ENCODE measurements at regions not wholly inside any gene's neighbourhood (a gene's known extent, or its start where the extent isn't known, plus 50 kb on each side); places are given as distances from the start of the nearest gene placed in this dataset.

DNA sequence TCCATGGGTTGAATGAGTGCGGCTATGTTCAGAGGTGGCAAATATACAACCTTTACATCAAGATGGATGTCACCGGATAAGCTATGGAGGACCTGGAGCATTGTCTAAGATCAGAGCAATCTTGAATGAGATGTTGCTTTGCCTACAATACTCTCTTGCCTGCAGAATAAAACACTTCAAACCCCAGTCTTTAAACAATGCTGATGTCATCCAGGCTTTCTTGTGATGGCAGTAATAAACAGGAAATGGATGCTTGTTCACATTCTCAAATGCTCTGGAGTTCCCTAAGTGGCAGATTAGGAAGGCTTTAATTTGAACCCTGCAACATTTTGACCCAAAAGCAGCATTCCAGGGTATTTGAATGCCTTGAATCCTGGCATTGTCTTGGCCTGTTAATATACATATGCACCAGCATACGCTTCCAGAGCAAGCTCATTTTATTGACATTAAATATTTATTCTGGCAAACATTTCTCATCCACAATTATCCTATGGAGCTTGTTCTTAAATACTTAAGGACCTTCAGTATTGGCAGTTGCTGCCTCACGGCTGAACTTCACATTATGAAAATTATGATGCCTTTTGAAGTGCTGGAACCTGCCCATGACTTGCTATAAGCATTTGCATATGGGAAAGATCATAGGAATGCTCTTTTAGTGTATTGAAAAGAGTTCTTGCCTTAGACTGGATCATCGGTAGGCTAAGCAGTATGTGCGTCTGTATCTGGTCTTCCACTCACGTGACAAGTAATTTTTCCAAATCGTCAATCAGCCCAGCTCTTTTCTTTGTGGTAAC lies 422.7 kb downstream of the SIPA1L2 start:
- no peak for DNase-seq (ENCODE audit: low spot score)

- no peak for DNase-seq (ENCODE audit: low spot score)
These were observed 425.7 kb downstream of the SIPA1L2 start for GRCh38 chr1:232204269-232204668.

DNA sequence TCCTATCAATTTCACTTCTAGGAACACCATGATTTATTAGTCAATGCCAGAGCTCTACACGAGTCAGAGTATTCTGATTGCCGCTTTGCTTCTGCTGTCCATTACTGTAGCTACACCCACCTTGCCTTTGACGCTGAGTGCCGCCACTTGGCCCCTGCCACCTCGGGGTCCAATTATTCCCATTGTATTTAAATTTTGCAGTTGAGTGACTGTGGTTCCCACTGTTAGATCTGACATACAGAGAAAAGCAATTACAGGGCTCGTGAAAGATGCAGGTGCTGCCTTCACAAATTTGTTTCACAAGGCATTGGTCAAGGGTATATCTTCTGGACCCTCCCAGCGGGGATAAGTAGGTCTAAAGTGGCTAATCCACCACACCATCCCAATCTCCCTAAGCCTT lies 428.9 kb downstream of the SIPA1L2 start:
- DNase-seq (ENCODE audit: low spot score) = no peak

GRCh38 chr1:232196042-232196441 lies 433.9 kb downstream of the SIPA1L2 start:
- DNase-seq (ENCODE audit: low spot score) = no peak

DNA sequence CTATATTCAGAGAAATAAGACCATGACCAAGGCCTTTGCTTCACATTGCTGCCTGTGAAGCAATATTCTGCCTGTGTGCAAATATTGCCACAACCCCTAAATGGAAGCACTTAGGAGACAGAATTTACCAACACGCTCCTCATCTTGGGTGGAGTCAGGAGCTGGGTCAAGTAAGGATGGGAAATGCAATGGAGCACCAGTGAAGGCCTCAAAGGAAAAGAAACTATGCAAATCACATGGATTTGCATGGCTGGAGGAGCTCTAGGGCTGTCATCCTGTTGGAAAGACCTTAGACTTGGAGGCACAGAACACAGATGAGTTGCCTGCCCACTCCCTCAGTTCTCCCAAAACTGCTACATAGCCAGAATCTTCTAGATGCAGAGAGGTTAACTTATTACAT lies 435.5 kb downstream of the SIPA1L2 start:
- DNase-seq (ENCODE audit: low spot score) = no peak

DNA sequence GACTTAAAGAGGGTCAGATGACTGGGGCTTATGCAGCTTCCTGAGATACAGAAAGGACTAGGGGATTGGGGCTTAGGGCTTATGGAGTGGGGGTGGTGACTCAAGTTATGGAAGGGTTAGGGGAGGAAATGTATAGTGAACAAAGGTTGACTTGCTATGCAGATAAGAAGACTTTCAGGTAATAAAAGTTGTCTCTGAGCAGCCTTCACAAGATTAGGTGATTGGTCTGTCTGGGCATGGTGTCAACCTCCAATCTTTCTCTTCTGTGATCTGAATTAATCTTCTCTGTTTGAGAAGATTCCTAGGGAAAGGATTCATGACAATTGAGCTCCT lies 436.5 kb downstream of the SIPA1L2 start:
- no peak for DNase-seq (ENCODE audit: low spot score)

DNA sequence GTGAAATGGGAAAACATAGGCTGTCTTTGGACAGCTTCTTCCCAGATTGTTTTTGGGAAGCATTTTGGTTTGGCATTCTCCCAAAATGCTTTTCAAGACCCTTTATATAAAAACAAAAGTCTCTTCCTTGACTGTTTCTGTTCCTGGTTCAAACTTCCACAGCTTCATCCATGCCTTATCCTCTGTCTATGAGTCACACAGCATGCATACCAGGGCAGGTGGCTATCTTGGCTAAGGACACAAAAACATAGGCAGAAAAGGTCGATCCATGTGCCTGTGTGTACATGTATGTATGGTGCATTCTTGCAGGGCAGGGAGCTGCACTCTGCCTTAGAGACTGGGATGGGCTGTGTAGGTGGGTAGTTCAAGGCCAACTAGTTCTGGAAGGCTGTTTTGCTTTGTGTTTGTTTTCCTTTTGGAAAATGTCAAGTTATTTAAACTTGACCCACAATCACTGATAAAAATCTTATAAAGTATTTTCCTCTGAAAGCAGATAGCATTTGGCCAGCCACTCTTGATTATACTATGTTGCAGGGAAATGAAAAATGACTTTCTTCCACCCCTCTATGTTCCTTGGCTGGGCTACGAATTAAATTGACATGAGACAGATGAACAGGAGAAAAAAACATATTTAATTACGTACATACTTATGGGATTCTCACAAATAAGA lies 437.0 kb downstream of the SIPA1L2 start:
- DNase-seq (ENCODE audit: low spot score) = no peak

GRCh38 chr1:232191560-232191959 lies 438.4 kb downstream of the SIPA1L2 start:
- DNase-seq (ENCODE audit: low spot score) = no peak

GRCh38 chr1:232188318-232188717 lies 441.6 kb downstream of the SIPA1L2 start:
- no peak for DNase-seq (ENCODE audit: low spot score)

GRCh38 chr1:232186931-232187330 lies 443.0 kb downstream of the SIPA1L2 start:
- no peak for DNase-seq (ENCODE audit: low spot score)

GRCh38 chr1:232184561-232185530 lies 445.1 kb downstream of the SIPA1L2 start:
- DNase-seq (ENCODE audit: low spot score) = no peak

- no peak for DNase-seq (ENCODE audit: low spot score)
These were observed 446.1 kb downstream of the SIPA1L2 start for GRCh38 chr1:232183802-232184201.

DNA sequence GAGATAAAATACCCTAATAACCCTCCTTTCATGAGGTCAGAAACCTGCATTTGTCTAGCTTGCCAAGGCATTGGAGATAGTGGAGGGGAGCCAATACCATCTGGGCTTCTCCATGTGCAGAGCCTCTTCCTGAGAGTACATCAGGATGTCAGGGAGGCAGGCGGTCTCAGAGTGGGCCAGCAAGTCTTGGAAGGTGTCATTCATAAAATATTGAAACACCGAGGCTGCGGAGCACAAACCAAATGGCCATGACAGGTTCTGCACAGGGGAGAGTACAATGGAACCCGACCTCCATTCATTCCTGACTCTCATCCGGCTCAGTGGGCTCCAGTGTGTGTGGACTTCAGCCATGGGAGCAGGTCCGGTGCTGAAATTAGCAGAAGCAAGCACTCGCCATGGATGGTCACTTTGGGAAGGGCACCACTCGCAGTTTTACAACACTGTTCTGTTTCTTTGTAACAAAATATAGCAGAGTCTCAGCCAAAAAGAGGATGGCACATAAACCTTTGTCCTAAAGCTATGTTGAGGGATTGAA lies 446.6 kb downstream of the SIPA1L2 start:
- DNase-seq (ENCODE audit: low spot score) = no peak

- no peak for DNase-seq (ENCODE audit: low spot score)
These were observed 447.7 kb downstream of the SIPA1L2 start for GRCh38 chr1:232182236-232182635.

GRCh38 chr1:232180779-232181136 lies 449.2 kb downstream of the SIPA1L2 start:
- DNase-seq (ENCODE audit: low spot score) = no peak

DNA sequence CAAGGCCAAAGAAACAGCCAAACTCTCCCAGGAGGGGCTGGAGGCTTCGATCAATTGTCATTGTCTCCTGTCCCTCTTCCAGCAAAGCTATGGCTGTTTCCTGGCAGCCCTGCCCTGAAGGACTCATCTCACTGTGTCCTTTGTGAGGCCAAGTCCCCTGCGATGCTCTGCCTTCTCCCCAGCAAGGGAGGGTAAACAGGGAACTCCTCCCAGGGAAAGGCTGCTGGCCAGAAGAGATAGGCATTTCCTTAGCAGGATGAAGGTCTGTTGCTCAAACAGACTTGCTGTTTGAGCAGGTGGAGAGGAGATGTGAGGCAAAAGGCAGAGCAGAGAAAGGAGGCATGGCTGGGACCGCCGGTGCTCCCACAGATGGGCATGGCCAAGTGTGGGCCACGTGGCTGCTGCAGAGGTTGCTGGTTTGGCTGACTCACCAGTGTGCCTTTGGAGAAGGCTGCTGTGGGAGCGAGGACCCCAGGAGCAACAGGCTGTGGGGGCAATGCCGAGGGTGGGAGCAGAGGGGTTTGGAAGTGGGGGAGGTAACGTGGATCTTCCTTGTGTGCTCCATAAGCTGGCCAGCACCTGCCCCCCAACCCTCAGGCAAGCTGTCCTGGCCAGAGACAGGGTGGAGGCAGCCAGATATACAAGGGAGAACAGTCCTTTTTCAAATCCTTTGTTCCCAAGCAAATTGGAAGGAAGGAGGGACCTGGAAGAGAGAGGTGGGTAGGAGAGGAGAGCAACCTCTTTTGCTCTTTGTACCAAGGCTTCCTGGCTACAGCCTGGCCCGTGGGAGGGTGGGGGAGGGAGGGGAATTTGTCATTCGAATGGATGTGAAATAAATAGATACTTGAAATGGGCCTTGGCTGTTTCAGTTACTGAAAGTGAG lies 449.8 kb downstream of the SIPA1L2 start:
- DNase-seq (ENCODE audit: low spot score) = no peak

DNA sequence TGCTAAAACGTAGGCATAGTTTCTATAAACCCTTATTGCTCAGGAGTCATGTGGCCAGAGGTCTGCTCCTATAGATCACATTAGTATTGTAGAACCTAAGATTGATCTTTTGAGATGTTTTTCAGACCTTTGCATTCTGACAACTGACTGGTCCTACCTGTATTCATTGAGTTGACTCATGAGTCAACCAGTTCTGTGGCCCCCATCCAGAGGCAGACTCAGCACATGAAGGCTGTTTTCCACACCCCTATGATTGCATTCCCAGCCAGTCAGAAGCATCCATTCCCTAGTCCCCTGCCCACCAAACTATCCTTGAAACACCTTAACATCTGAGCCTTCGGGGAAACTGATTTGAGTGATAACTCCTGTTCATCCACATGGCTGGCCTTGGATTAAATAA lies 451.7 kb downstream of the SIPA1L2 start:
- no peak for DNase-seq (ENCODE audit: low spot score)

GRCh38 chr1:232177438-232177837 lies 452.5 kb downstream of the SIPA1L2 start:
- no peak for DNase-seq (ENCODE audit: low spot score)

GRCh38 chr1:232176222-232176621 lies 453.7 kb downstream of the SIPA1L2 start:
- no peak for DNase-seq (ENCODE audit: low spot score)

DNA sequence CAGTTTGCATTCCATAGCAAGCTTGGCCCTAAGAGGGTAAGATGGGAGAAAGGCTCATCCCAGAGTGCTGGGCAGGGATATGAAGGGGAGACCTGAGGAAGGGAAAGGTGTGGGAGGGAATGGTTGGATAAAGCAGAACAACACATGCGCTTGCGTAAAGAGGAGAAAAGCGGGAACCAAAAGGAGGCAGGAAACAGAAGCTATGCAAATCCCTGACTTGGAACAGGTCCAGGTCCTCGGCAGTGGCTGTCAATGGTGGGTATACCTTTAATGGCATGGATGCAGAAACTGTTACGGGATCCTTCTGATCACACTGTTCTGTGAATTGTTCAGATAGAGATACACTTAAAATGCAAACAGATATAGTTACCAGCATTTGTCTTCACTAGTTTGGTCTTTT lies 455.6 kb downstream of the SIPA1L2 start:
- DNase-seq (ENCODE audit: low spot score) = no peak

- no peak for DNase-seq (ENCODE audit: low spot score)
These were observed 457.4 kb downstream of the SIPA1L2 start for GRCh38 chr1:232172563-232172962.

Measured in HT-29 (cell line).